Stomach (tissue), 8 donors: ENCODE measurements at regions not wholly inside any gene's neighbourhood (a gene's known extent, or its start where the extent isn't known, plus 50 kb on each side); places are given as distances from the start of the nearest gene placed in this dataset.

Experiments
- DNase-seq, 2 donors: peaks; one replicate each; pipeline versions ENCODE4 v3.0.0 to v3.0.0-alpha.2; 2013 to 2019
- H3K27ac ChIP-seq, 5 donors: fragments of 200-600 bp in 4 of 5; sonication (generic) in 4 of 5; one replicate each; pipeline ENCODE4 v1.5.1; 2013 to 2019; ENCODE audit warnings: mild to moderate bottlenecking in 1 of 5, moderate library complexity in 1 of 5
- H3K27me3 ChIP-seq, 3 donors: fragments of 200-600 bp; sonication (generic); one replicate each; pipeline ENCODE4 v1.5.1; 2017 to 2019; ENCODE audit warnings: mixed run types in 1 of 3
- H3K36me3 ChIP-seq, 4 donors: fragments of 200-600 bp; sonication (generic); 1 replicate in 3 of 4; 2 replicates in 1 of 4; pipeline ENCODE4 v1.5.1; 2016 to 2019
- H3K4me1 ChIP-seq, 4 donors: fragments of 200-600 bp; sonication (generic); one replicate each; pipeline ENCODE4 v1.5.1; 2016 to 2019
- H3K4me3 ChIP-seq, 4 donors: fragments of 200-600 bp; sonication (generic) in 3 of 4; one replicate each; pipeline ENCODE4 v1.5.1; 2016 to 2019; ENCODE audit warnings: mild to moderate bottlenecking in 1 of 4
- H3K9me3 ChIP-seq, 4 donors: fragments of 200-600 bp; sonication (generic); one replicate each; pipeline ENCODE4 v1.5.1; 2016 to 2019
- CTCF ChIP-seq, 7 experiments: fragments of 450-650 bp in 4 of 7; fragments of 200-600 bp in 3 of 7; sonication (generic) in 3 of 7; IDR thresholded peaks; one replicate each; pipeline ENCODE4 v1.5.1; 2016 to 2019; ENCODE audit warnings: antibody characterized with exemption in 7 of 7, control low read depth in 2 of 7, mild to moderate bottlenecking in 1 of 7
- EP300 ChIP-seq: sonication (generic); formaldehyde crosslinking; IDR thresholded peaks from one replicate; pipeline ENCODE4 v1.6.1; 2017; ENCODE audit warnings: antibody characterized with exemption
- POLR2A ChIP-seq, 4 donors: fragments of 450-650 bp; IDR thresholded peaks; one replicate each; pipeline ENCODE4 v1.6.1; 2016; ENCODE audit warnings: antibody characterized with exemption in 4 of 4, control low read depth in 2 of 4, mild to moderate bottlenecking in 1 of 4, moderate library complexity in 1 of 4
- POLR2AphosphoS5 ChIP-seq, 3 donors: sonication (generic); formaldehyde crosslinking; IDR thresholded peaks; one replicate each; pipeline ENCODE4 v1.6.1; 2016; ENCODE audit warnings: antibody characterized with exemption in 3 of 3
- WGBS, 5 donors: extraction: QIAGEN DNeasy Blood & Tissue Kit in 3 of 5; methylation state at CpG; one replicate each; pipeline versions ENCODE4 v1.1.5 to v1.1.7; 2013 to 2018; 5-methylcytosine and 5-hydroxymethylcytosine counted together
- intact Hi-C: fragments of 100-400 bp; cut with DNase I; formaldehyde crosslinking; loops from one replicate; pipeline ENCODE4 v1.15.1; 2023; ENCODE audit warnings: low total_unique reads
- donor health status: healthy with polysubstance abuse.
- donor health status: Bipolar disorder and iron deficiency.
- donor health status: healthy.

GRCh38 chr14:31952573-31952972, 124.5 kb upstream of the ARHGAP5 start:
- no peak overlapping the region for H3K4me3 ChIP-seq
- DNase-seq: no peak
- 86 to 100% (median 94%) methylated on average over 1 of the region's 1 CpG for WGBS, 5 donors
- H3K27ac ChIP-seq: no peak overlapping the region
- H3K36me3 ChIP-seq: no peaks in the 10 kb centered on the region
- no peaks in the 10 kb centered on the region for H3K27me3 ChIP-seq
- intact Hi-C loops: no loop called here
- TF ChIP-seq POLR2AphosphoS5 (IDR thresholded peaks at IDR 0.05) (no peak), EP300 (no peak), POLR2A (IDR thresholded peaks at IDR 0.05) (no peak), CTCF (IDR thresholded peaks at IDR 0.05) (no peak)
- peaks cover 15 to 26% (median 17%) of the 10 kb centered on the region in 4 donors for H3K4me1 ChIP-seq
- no peaks in the 10 kb centered on the region for H3K9me3 ChIP-seq

GRCh38 chr14:31953210-31953609, 123.9 kb upstream of the ARHGAP5 start:
- Histone ChIP-seq H3K9me3 (no peaks in the 10 kb centered on the region), H3K4me1 (peaks cover 15 to 26% (median 17%) of the 10 kb centered on the region in 4 donors), H3K36me3 (no peaks in the 10 kb centered on the region), H3K27me3 (no peaks in the 10 kb centered on the region), H3K4me3 (no peak overlapping the region), H3K27ac (no peak overlapping the region)
- TF ChIP-seq CTCF (IDR thresholded peaks at IDR 0.05): no peak
- TF ChIP-seq EP300: no peak
- no peak for TF ChIP-seq POLR2A (IDR thresholded peaks at IDR 0.05)
- no peak for TF ChIP-seq POLR2AphosphoS5 (IDR thresholded peaks at IDR 0.05)
- intact Hi-C loops: no loop called here
- 91 to 95% (median 92%) methylated on average over 6 of the region's 6 CpGs for WGBS, 5 donors
- DNase-seq: no peak

GRCh38 chr14:31954991-31955390, 122.1 kb upstream of the ARHGAP5 start:
- TF ChIP-seq CTCF (IDR thresholded peaks at IDR 0.05) (no peak), POLR2A (IDR thresholded peaks at IDR 0.05) (no peak)
- H3K27ac ChIP-seq: no peak overlapping the region
- intact Hi-C loops: no loop called here

GRCh38 chr14:31955936-31956579, 121.0 kb upstream of the ARHGAP5 start:
- H3K9me3 ChIP-seq: no peaks in the 10 kb centered on the region
- no peak overlapping the region for H3K27ac ChIP-seq
- peaks cover 5 to 10% (median 9%) of the 10 kb centered on the region in 4 donors for H3K4me1 ChIP-seq
- DNase-seq: no peak
- 60 to 68% (median 65%) methylated on average over 5 of the region's 5 CpGs for WGBS, 5 donors
- intact Hi-C loops: no loop called here
- no peak overlapping the region for H3K4me3 ChIP-seq
- H3K27me3 ChIP-seq: no peaks in the 10 kb centered on the region
- TF ChIP-seq POLR2AphosphoS5 (IDR thresholded peaks at IDR 0.05): no peak
- TF ChIP-seq POLR2A (IDR thresholded peaks at IDR 0.05): no peak
- no peak for TF ChIP-seq EP300
- TF ChIP-seq CTCF (IDR thresholded peaks at IDR 0.05): no peak
- H3K36me3 ChIP-seq: no peaks in the 10 kb centered on the region

More at GRCh38 chr14:31954991-31955390, 122.1 kb upstream of the ARHGAP5 start:
- no peaks in the 10 kb centered on the region for H3K9me3 ChIP-seq
- H3K4me1 ChIP-seq: peaks cover 15 to 21% (median 17%) of the 10 kb centered on the region in 4 donors
- no peak for DNase-seq
- no peaks in the 10 kb centered on the region for H3K36me3 ChIP-seq
- H3K4me3 ChIP-seq: no peak overlapping the region
- no peaks in the 10 kb centered on the region for H3K27me3 ChIP-seq
